ENCODE measurements at regions not wholly inside any gene's neighbourhood (a gene's known extent, or its start where the extent isn't known, plus 50 kb on each side); places are given as distances from the start of the nearest gene placed in this dataset.

DNA sequence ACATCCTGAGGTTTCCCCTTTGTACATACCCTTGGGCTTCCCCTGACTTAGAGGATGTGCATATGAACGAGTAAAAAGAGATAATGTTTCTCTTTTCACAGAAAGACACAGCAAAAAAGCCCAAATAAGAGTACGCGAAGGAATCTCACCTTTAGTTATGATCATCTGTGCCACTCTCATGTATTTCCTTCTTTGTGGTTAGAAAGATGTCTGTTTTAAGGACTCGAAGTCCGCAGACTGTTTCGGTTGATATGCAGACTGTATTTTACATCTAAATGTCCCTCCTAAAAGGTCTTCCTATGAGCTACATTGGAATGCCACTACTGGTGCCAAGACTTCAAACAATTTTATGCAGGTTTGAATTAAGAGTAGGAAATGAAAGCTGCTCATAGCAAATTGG lies 102.3 kb upstream of the GOT2 start:
- TF ChIP-seq, protein P1, sequence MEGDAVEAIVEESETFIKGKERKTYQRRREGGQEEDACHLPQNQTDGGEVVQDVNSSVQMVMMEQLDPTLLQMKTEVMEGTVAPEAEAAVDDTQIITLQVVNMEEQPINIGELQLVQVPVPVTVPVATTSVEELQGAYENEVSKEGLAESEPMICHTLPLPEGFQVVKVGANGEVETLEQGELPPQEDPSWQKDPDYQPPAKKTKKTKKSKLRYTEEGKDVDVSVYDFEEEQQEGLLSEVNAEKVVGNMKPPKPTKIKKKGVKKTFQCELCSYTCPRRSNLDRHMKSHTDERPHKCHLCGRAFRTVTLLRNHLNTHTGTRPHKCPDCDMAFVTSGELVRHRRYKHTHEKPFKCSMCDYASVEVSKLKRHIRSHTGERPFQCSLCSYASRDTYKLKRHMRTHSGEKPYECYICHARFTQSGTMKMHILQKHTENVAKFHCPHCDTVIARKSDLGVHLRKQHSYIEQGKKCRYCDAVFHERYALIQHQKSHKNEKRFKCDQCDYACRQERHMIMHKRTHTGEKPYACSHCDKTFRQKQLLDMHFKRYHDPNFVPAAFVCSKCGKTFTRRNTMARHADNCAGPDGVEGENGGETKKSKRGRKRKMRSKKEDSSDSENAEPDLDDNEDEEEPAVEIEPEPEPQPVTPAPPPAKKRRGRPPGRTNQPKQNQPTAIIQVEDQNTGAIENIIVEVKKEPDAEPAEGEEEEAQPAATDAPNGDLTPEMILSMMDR (IDR thresholded peaks at IDR 0.05; ENCODE audit: low read depth, low read length, missing control alignments): no peak
- no peaks in the 10 kb centered on the region for H3K27me3 ChIP-seq (replicated peaks)
- in situ Hi-C loops (cut with HindIII; ENCODE audit: low pct_ligation_motif_present, low sequenced_read_pairs): no loop called here
- H3K36me3 ChIP-seq (replicated peaks): no peaks in the 10 kb centered on the region
- H3K27ac ChIP-seq: no peak overlapping the region
- DNase-seq: no peak
- H3K4me3 ChIP-seq (ENCODE audit: low read depth, low read length): no peak overlapping the region

DNA sequence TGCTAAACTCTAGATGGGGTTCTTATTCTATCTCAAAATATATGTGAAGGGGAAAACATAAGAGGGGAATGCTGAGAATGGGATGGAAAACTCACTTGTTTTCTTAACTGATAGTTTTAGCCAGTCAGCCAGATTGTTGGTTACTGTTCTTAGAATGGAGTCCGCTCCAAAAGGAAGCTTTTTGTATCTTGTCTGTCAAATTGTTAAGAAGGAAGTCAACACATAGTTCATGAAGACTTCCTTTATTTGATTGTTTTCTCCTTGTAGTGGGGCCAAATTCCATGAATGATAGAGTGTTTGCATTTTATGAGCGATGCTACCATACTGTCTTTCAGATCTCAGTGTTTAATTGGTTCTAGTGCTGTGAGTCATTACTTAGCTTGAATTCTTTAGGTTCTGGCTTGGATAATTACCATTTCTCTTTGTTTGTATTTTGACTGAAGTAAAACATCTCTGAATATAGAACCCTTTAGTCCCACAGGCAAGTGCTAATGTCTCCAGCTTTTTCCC lies 98.3 kb upstream of the GOT2 start:
- no peak overlapping the region for H3K4me3 ChIP-seq (ENCODE audit: low read depth, low read length)
- no peak overlapping the region for H3K27ac ChIP-seq
- no peak for DNase-seq
- H3K27me3 ChIP-seq (replicated peaks): no peaks in the 10 kb centered on the region
- H3K36me3 ChIP-seq (replicated peaks): no peaks in the 10 kb centered on the region
- TF ChIP-seq, protein P1 (IDR thresholded peaks at IDR 0.05; ENCODE audit: low read depth, low read length, missing control alignments): no peak
- in situ Hi-C loops (cut with HindIII; ENCODE audit: low pct_ligation_motif_present, low sequenced_read_pairs): no loop called here

DNA sequence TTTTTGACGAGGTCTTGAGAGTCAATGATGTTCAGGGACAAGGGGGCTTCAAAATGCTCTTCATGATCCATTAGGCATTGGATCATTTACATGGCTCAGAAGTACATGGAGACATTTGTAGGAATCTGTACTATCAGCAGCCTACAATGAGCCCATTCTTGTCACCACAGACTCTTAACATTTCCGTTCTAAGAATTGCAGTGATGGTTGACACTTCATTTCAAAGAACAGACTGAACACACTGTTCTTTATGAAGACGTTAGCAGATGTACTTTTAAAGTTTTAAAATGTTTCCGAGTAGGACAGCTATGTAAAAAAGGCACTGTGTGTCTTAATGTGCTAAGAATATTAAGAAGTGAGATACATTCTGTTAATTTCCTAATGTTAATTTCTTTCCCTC lies 97.3 kb upstream of the GOT2 start:
- TF ChIP-seq, protein P1 (IDR thresholded peaks at IDR 0.05; ENCODE audit: low read depth, low read length, missing control alignments): no peak
- H3K27me3 ChIP-seq (replicated peaks): no peaks in the 10 kb centered on the region
- H3K4me3 ChIP-seq (ENCODE audit: low read depth, low read length): no peak overlapping the region
- H3K27ac ChIP-seq: no peak overlapping the region
- no peaks in the 10 kb centered on the region for H3K36me3 ChIP-seq (replicated peaks)
- DNase-seq: no peak
- in situ Hi-C loops (cut with HindIII; ENCODE audit: low pct_ligation_motif_present, low sequenced_read_pairs): no loop called here

DNA sequence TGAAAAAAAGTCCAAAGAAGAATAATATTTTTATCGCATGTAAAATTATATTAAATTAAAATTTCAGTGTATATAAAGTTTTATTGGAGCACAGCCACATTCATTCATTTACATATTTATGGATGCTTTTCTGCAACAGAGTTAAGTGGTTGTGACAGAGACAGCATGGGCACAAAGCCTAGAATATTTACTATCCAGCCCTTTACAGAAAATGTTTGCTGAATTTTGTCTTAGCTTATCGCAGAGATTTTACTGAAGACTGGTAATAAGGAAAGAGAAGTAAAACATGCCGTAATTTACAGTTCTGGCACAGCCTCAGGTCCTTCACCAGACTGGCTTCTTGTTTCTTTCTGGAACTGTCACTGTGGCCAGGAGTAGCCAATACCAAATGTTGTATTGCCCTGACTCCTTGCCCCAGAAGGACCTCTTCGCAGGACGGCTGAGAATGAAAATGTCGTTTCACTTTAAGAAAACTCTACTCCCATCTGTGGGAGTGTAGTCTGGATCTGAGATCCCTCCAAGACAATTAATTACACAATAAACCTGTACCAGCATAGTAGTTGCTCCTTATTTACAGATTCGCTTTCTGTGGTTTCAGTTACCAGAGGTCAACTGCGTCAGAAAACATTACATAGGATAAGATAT lies 94.9 kb upstream of the GOT2 start:
- no peaks in the 10 kb centered on the region for H3K27me3 ChIP-seq (replicated peaks)
- no peak overlapping the region for H3K27ac ChIP-seq
- in situ Hi-C loops (cut with HindIII; ENCODE audit: low pct_ligation_motif_present, low sequenced_read_pairs): no loop called here
- no peaks in the 10 kb centered on the region for H3K36me3 ChIP-seq (replicated peaks)
- TF ChIP-seq, protein P1 (IDR thresholded peaks at IDR 0.05; ENCODE audit: low read depth, low read length, missing control alignments): no peak
- no peak for DNase-seq
- no peak overlapping the region for H3K4me3 ChIP-seq (ENCODE audit: low read depth, low read length)

DNA sequence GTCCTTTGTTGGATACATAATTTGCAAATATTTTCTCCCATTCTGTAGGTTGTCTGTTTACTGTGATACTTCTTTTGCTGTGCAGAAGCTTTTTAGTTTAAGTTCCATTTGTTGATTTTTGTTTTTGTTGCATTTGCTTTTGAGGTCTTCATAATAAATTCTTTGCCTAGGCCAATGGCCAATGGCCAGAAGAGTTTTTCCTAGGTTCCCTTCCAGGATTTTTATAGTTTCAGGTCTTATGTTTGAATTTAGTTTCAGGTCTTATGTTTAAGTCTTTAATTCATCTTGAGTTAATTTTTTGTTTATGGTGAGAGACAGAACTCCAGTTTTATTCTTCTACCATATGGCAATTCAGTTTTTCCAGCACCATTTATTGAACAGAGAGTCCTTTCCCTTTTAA lies 90.1 kb upstream of the GOT2 start:
- no peak overlapping the region for H3K4me3 ChIP-seq (ENCODE audit: low read depth, low read length)
- H3K27ac ChIP-seq: no peak overlapping the region
- H3K36me3 ChIP-seq (replicated peaks): no peaks in the 10 kb centered on the region
- in situ Hi-C loops (cut with HindIII; ENCODE audit: low pct_ligation_motif_present, low sequenced_read_pairs): no loop called here
- no peaks in the 10 kb centered on the region for H3K27me3 ChIP-seq (replicated peaks)
- DNase-seq: no peak
- TF ChIP-seq, protein P1 (IDR thresholded peaks at IDR 0.05; ENCODE audit: low read depth, low read length, missing control alignments): no peak

DNA sequence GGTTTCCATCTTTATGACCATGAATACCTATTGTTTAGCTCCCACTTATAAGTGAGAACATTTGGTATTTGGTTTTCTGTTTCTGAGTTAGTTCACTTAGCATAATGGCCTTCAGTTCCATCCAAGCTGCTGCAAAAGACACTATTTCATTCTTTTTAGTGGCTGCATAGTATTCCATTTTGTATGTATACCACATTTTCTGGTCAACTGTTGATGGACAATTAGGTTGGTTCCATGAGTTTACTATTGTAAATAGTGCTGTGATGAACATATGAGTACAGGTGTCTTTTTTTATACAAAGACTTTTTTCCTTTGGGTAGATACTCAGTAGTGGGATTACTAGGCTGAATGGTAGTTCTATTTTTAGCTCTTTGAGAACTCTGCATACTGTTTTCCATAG lies 87.8 kb upstream of the GOT2 start:
- TF ChIP-seq, protein P1 (IDR thresholded peaks at IDR 0.05; ENCODE audit: low read depth, low read length, missing control alignments): no peak
- Histone ChIP-seq H3K27me3 (replicated peaks) (no peaks in the 10 kb centered on the region), H3K36me3 (replicated peaks) (no peaks in the 10 kb centered on the region), H3K4me3 (ENCODE audit: low read depth, low read length) (no peak overlapping the region), H3K27ac (no peak overlapping the region)
- in situ Hi-C loops (cut with HindIII; ENCODE audit: low pct_ligation_motif_present, low sequenced_read_pairs): no loop called here
- no peak for DNase-seq
